ENCODE measurements at regions not wholly inside any gene's neighbourhood (a gene's known extent, or its start where the extent isn't known, plus 50 kb on each side); places are given as distances from the start of the nearest gene placed in this dataset.

DNA sequence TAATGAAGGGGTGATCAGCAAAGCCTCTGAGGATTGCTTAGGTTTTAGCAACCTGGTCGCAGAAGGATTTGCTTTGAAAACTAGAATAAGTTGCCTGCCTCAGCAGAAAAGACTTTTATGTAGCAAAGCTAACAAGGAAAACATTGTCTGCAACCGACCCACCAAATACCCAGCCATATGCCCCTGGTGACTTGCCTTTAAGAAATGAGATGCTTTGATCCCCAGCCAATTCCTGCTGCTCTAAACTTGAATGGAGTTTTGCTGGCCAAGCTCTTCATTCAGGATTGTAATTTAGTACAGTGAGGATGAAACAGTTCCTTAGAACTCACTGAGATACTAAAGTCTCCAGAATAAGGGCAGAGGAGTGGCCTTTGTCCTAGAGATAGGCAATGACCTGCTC, 139.8 kb upstream of the PROK2 start:
- TF ChIP-seq, protein P1, sequence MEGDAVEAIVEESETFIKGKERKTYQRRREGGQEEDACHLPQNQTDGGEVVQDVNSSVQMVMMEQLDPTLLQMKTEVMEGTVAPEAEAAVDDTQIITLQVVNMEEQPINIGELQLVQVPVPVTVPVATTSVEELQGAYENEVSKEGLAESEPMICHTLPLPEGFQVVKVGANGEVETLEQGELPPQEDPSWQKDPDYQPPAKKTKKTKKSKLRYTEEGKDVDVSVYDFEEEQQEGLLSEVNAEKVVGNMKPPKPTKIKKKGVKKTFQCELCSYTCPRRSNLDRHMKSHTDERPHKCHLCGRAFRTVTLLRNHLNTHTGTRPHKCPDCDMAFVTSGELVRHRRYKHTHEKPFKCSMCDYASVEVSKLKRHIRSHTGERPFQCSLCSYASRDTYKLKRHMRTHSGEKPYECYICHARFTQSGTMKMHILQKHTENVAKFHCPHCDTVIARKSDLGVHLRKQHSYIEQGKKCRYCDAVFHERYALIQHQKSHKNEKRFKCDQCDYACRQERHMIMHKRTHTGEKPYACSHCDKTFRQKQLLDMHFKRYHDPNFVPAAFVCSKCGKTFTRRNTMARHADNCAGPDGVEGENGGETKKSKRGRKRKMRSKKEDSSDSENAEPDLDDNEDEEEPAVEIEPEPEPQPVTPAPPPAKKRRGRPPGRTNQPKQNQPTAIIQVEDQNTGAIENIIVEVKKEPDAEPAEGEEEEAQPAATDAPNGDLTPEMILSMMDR (IDR thresholded peaks at IDR 0.05) = no peak
- TF ChIP-seq POLR2AphosphoS5 (IDR thresholded peaks at IDR 0.05) (no peak), POLR2A (IDR thresholded peaks at IDR 0.05) (no peak)

Data from transverse colon (tissue), 4 donors.